ENCODE measurements at regions not wholly inside any gene's neighbourhood (a gene's known extent, or its start where the extent isn't known, plus 50 kb on each side); places are given as distances from the start of the nearest gene placed in this dataset.
"Not testable (repeated sequence)": the region's sequence is repeated elsewhere in the genome, so short reads cannot be mapped to it uniquely, and the experiment has no call there.

DNA sequence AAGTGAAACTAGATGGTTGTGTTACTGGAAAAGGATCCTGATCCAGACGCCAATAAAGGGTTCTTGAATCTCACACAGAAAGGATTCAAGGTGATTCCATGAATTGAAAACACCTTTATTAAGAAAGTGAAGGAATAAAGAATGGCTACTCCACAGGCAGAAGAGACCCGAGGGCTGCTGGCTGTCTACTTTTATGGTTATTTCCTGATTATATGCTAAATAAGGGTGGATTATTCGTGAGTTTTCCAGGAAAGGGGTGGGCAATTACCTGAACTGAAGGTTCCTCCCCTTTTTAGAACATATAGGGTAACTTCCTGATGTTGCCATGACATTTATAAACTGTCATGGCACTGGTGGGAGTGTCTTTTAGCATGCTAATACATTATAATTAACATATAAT, 50.9 kb upstream of the WARS2 start:
- no peak for DNase-seq

DNA sequence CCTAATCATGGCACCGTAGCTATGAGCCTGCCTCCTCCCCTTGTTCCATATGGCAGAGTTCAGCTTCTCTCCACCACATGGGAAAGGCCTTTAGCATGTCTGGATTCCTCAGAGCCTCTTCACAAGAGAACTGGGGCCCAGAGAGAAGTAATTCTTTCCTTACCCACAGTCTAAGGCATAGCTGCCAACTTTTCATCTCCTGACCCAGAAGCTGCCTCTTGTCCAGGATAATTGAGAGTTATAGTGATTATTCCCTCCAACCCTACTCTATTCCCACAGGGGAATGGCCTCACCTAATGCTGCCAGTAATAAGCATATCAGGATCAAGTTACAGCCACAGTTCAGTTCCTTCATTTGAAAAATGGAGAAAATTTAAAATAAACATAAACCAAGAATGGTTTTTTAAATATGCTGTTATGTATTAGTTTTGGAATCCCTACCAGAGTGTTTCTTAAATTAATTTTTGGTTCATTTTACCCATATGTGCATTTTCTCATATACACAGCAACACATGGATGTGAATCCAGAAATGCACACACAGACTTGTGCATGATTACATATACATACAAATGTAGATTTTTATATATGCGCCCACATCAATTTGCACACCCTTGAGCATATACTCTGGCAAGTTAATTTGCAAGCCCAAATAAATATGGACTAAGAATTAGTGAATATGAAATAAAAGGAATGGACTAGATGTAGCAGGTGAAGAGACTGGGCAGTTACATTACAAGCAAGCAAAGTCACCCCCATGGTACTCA, 63.9 kb upstream of the WARS2 start:
- no peak for DNase-seq

DNA sequence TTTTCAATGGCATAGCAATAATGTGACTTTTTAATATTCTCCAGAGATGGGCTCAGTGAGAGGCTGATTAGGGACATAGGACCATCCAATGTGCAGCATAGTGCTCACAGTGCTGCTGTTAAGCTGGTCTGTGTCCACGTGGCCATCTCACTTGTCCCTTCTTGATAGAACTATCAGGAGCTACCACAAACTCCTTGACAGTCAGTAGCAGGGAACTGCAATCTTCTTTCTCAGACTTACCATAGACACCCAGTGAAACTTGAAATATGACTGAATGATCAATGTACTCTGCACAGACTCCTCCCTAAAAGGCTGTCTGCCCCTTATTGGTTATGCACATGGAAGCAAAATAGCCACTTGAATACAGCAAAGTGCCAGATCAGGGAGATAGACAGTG, 64.5 kb upstream of the WARS2 start:
- no peak for DNase-seq

DNA sequence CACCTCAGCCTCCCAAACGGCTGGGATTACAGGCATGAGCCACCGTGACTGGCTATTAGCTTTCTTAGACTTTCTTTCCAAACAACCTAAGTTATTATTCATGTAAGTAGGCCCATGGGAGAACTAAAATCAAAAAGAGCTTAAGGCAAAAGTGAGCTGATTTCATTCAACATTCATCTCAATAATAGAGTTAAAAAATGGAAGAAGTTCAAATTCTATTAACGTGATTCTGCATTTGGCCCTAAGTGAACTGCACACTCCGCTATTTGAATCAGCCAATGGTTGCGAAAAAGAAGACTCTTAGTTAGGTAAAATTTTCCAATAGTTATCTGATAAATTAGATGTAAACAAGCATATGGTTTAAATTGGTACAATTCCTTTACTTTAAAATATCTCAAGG, 68.6 kb upstream of the WARS2 start:
- no peak for DNase-seq

DNA sequence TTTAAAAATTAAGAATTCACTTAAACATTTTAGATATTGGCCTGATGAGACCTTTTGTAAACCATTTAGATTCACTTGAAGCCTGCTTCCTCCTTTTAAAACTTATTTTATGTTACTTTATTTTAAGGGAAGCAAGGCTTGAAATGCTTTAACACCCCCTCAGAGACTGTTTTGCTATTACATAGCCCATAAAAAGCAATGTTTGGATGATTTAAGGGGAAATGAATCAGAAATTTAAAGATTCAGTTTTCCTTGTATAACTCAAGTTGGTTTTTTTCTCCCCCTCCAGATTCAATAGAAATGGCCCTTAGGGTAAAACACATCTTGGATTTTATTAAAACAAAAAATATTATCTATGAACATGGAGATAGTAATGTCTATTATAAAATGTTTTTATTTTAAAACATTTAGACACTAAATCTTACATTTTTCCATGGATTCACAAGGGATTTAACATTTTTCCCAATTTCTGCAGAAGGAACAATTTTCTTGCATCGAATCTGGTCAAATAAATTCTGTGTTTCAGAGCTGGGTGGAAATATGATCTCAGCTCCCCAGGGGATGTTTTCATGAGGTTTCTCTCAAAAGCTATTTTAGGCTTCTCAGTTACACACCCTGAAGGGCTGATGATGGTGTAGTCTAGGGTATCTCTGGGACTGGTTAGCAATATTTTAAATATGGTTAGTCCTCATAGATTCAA, 69.3 kb upstream of the WARS2 start:
- no peak for DNase-seq

DNA sequence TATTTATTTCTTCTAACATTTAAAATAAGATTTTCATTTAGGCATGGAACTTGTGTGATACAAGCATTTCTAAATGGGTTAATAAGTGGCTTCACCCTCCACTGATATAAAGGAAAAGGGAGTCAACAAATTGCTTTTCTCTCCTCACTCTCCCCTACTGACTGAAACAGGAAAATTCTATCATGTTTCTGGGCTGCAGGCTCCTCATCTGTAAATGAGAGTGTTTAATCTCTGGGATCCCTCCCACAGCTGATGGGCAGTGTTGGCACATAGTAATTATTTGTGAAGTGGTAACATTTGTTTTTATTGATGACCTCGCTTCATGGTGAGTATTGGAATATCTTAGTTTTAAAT, 69.8 kb upstream of the WARS2 start:
- no peak for DNase-seq

DNA sequence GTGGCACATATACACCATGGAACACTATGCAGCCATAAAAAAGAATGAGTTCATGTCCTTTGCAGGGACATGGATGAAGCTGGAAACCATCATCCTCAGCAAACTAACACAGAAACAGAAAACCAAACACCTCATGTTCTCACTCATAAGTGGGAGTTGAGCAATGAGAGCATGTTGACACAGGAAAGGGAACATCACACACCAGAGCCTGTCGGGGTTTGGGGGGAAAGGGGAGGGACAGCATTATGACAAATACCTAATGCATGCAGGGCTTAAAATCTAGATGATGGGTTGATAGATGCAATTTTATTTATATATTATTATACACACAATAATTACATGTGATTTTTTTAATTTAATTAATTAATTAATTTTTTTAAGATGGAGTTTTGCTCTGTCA, 72.8 kb upstream of the WARS2 start:
- not testable (repeated sequence) for DNase-seq

DNA sequence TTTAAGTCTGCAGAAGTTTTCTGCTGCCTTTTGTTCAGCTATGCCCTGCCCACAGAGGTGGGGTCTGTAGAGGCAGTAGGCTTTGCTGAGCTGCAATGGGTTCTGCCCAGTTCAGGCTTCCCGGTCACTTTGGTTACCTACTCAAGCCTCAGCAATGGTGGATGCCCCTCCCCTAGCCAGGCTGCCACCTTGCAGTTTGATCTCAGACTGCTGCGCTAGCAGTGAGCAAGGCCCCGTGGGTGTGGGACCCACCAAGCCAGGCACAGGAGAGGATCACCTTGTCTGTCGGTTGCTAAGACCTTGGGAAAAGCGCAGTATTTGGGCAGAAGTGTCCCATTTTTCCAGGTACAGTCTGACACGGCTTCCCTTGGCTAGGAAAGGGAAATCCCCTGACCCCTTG, 74.5 kb upstream of the WARS2 start:
- not testable (repeated sequence) for DNase-seq

DNA sequence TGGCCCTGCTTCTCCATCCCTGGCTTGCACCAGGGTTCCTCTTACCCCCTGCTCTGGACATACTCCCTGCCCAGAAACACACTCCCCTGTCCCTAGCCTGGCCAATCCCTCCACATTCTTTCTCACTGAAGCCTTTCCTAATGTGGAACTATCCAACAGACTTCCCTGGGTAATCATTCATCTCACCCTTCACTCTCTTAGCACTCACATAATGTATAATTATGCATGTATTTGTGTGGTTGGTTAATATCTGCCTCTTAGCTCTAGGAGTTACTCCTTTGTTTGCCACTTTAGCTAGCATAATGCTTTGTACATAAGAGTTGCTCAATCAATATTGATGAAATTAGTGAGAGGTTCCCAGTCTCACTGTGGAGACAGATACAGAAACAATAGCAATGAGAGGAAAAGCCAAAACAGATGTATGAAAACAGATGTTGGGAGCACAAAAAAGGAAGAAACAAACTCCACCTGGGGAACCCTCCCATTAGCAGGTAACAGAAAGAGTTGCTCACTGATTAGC, 76.9 kb upstream of the WARS2 start:
- DNase-seq, result no peak

DNA sequence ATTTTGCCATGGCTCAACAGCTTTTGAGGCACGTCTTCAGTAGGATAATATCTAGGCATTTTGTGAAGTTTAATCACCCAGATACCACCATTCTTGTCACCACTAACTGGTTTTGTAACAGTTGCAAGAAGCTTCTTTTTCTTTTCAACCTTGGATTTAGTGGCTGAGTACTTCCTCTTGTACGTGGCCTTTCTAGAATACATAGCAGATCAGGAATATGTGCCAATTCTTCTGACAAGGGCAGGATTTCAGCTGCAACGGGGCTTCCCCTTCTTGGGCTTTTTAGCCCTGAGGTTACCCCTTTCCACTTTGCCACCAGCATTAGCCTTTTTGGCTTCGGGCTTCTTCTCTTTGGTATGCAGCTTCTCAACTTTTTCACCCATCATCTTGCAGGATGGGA, 79.3 kb upstream of the WARS2 start:
- no peak for DNase-seq

DNA sequence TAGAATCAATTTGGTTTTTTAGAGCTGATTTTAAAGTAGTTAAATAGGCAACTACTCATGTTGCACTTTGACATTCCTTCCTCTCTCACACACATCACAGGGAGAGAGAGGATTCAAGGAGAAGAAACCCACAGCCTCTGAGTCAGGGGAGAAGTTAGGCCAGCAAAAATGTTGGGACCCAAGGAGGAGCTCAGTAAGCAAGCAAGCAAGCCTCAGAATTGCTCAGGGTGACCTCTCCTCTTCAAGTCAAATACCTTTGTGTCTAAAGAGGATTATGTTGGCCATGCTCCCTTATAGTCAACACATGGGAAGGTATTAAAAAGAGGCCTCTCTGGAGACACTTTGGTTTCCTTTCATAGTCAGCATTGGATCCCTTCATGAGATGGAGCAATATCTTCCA, 80.5 kb upstream of the WARS2 start:
- DNase-seq, result no peak

DNA sequence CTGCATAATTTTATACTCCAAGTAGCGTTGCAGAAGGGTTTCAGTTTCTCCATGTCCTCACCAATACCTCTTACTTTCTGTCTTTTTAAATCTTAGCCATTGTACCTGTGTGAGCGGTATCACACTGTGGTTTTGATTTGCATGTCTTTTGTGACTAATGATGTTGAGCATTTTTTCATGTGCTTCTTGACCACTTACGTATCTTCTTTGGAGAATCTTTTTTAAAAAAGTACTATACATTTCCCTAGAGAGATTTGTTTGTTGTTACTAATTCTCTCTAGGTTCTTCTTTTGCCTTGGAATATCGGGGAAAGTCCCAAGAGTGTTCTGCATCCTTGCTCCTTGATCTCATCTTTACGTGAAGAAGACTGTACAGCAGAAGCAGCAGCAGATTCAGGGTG, 81.8 kb upstream of the WARS2 start:
- no peak for DNase-seq

DNA sequence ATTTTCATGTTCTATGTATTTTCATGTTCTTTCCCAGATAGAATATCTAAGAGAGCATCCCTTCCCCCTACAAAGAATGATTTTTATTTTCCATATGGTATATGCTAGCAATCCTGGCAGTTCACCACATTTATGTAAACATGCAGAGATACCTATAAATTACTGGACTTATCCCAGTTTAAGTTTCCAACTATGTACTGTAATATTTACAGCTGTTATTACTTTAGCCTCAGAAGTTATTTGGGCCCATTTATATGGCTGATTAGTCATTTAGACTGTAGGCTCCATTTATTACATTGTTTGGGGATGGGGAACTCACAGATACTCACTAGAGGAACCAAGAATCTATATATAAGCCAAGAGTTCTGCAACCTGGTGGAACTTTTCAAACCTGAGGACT, 84.8 kb upstream of the WARS2 start:
- no peak for DNase-seq

DNA sequence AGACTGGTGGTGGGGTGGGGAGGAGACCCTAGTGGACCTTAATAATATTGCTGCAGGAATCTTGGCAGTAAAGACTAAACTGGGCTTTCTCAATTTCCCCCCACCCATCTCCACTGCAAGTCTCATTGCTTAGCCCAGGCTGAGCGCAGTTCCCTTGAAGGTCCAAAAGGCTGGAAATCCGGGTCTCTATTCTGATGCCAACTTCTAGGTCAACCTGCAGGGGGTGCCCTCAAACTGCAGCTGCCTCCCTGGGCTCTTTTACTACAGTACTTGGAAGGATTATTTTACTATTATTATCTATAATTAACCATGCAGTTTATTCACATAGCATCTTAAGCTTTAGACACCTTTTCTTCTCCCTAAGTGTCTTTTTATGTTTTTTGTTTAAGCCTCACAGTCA, 85.4 kb upstream of the WARS2 start:
- no peak for DNase-seq

DNA sequence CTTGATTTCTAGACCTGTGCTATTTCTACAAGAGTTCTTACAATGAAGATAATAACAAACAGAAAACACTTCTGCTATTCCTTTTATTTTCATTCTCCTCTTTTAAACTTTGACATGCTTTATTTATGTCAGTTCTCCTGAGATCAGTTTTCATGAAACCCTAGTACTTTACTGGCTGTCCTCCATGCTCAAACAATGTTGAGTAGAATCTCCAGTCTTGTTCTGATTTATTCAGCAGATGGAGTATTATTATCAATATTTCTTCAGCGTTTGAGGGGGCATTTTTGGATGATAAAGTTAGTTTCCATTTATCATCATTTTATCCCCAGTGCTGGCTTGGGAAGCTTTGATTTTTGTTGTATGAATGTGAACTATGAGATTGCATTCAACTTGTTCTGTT, 85.9 kb upstream of the WARS2 start:
- DNase-seq, result no peak

DNA sequence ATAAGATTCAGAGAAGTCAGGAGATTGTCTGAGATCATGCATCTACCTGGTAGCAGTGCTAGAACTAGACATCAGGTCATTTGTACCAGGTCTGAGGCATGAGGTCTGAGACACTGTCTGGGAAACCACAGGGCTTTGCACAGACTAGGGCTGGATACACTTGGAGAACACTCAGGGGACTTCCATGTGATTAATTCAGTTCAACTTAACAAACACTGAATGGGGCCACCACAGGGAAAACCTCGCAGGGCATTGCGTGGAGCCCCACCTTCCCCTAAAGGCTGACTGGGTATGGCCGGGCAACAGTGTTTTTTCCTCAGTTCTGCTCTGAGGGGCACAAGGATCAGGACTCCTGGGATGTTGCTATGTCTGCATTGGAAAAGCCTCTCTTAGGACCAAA, 86.5 kb upstream of the WARS2 start:
- DNase-seq, result no peak

DNA sequence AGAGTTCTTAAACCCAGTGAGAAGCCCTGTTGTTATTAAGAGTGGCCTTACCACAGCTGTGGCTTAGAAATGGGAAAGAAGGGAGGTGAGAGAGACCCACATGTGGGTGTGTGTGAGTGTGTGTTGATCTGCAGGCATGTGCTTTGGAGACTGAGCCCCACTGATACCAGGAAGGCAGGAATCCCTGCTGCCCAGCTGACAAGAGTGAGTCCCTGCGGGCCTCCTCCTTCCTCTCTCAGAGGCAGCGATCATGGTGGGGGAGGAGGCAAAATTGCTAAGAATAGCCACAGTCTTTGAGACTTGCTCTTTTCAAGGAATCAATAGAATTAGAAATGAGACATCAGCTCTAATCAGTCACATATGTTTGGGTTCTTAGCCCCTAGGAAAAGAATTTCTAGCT, 87.0 kb upstream of the WARS2 start:
- DNase-seq, result no peak

DNA sequence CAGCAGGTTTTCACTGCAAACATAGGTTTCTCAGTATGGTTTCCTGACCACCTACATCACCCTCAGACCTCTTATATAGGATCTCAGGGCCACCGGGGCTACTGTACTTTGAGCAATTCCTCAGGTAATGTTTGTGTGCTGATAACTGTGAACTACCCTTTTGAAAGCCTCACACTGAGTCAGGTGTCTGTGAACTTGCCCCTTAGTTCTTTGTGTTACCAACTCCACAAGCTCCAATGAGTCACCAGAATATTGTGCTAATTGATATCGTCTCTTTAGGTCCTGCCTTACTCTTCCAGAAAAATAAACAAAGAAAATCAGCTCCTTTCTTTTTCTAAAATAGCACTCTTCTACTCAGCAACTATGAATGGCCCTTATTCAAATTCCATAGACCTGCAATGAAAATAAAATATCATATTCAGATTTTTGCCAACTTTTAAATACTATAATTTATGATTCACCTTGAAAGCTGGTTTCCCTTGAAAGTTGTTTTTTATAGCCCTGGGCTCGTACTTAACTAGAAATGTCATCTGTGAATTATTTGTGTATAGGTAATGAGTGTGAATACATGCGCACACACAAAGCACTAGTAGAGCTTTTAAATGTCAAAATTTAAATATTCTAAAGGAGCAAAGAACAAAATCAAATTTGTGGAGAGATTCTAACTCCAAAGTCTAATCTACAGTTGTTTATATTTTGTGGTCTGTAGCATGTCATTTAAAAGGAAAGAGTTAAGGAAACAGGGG, 88.1 kb upstream of the WARS2 start:
- no peak for DNase-seq

DNA sequence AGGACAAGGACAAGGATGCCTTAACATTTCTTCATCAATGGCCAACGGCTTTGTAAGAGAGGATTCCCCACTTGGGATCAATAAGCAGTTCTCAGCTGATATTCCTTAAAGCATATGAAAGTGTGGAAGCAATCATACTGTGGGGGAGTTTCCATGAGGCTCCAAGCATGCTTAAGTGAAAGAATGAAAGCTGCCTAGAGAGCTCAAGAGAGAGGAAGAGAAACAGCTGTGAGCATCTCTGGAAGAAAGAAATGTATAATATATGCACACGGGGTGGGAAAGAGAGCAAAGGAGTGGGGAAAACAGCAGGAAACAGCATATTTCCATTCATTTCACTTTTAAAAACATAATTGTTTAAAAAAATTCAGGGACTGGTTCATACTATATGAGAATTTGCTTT, 94.7 kb upstream of the WARS2 start:
- DNase-seq, result no peak

DNA sequence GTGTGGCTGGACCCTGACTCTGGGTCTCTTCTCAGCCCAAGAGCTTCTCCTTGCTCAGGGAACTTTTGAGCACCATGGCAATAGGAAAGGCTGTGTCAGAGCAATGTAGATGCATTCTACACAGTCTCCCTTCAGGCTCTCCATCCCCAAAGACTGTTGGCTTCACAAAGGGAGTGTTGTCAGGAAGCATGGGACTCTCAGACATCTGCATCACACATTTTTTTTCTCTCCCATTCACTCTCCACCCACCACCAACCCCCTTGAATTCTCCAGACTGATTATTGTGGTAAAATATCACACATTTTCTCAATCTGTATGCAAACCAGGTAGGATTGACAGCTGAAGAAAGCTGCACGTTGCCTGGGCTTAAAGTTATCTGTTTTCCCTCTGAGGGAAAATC, 105.4 kb upstream of the WARS2 start:
- no peak for DNase-seq

DNA sequence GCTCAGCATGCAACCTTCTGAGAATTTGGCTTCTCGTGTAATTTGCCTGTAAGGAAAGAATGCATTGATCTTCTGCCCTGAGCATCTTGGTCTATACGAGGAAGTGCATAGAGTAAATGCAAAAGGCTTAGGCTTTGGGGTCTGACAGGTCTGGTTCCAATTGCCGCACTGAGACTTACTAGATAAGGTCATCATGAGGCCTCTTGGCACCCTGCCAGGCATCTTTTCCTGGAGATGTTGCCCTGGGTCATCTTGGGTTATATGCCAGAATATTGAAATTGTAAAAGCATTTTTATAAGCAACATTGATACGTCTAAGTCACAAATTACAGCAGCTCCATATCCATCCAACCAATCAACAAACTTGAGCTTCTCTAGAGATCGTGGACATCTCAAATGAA, 108.8 kb upstream of the WARS2 start:
- DNase-seq, result peak in 1 of 56 donors; percentile 2

DNA sequence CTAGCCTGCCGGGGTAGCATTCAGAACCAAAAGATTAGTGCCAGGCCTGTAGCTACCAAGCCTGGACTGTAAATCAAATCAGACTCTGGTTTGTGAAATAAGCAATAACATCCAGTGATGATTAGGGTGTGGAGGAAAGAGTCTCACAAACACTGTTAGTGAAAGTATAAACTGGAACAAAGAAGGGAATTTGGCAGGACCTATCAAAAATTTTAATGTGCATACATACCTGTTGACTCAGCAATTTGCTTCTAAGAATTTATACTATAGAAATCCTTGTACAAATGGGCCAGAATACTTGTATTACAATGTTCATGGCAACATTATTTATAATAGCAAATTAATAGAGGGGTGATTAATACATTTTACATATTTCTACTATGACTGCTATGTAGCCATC, 109.8 kb upstream of the WARS2 start:
- no peak for DNase-seq

DNA sequence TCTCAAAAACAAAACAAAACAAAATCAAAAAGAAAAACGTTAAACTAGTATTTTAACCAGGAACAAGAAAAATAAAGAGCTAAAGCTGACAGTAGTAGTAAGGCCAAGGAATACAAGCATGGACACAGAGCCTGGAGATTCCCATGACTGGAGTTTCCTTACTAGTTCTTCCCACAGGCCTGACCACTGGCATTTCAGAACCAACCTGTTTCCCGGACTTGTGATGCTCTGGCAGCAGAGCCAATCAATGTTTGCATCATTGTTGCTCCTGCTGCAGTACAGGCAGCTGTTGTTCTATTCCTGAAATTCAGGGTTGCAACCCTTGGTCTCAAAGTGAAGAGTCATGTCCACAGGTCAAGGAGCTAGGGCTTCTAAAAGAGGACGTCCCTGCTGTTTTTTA, 111.3 kb upstream of the WARS2 start:
- no peak for DNase-seq
